Activated CD4-positive, alpha-beta T cell treated with anti-CD3 and anti-CD28 coated beads, Interleukin-2, amount 50 U/mL, for 16 hours (primary cell): ENCODE measurements at regions not wholly inside any gene's neighbourhood (a gene's known extent, or its start where the extent isn't known, plus 50 kb on each side); places are given as distances from the start of the nearest gene placed in this dataset.

Experiments
- DNase-seq: peaks from one replicate; pipeline ENCODE4 v3.0.0-alpha.2; 2020

- no peak for DNase-seq
Observed at GRCh38 chr14:46788994-46789393, 137.4 kb upstream of the RPL10L start.

GRCh38 chr14:46782281-46782680, 130.7 kb upstream of the RPL10L start:
- DNase-seq: no peak

GRCh38 chr14:46769292-46769691, 117.7 kb upstream of the RPL10L start:
- DNase-seq: peak; percentile 60

- DNase-seq: no peak
Observed at GRCh38 chr14:46747001-46747652, 95.5 kb upstream of the RPL10L start.

GRCh38 chr14:46734286-46734685, 82.7 kb upstream of the RPL10L start:
- DNase-seq: no peak

GRCh38 chr14:46717211-46717610, 65.6 kb upstream of the RPL10L start:
- no peak for DNase-seq
